HAP-1 (cell line): ENCODE measurements at regions not wholly inside any gene's neighbourhood (a gene's known extent, or its start where the extent isn't known, plus 50 kb on each side); places are given as distances from the start of the nearest gene placed in this dataset.
"Not testable (repeated sequence)": the region's sequence is repeated elsewhere in the genome, so short reads cannot be mapped to it uniquely, and the experiment has no call there.

Experiments used
- DNase-seq, 2 experiments: peaks; one replicate each; pipeline ENCODE4 v3.0.0-alpha.2; 2016 to 2020; ENCODE audit warnings: low spot score in 2 of 2
- H3K27me3 ChIP-seq: fragments of 250-450 bp; sonication (Bioruptor Pico); 2 replicates; pipeline ENCODE4 v1.5.1; 2020; ENCODE audit warnings: low read depth, mild to moderate bottlenecking, moderate library complexity
- H3K36me3 ChIP-seq: fragments of 250-450 bp; sonication (Bioruptor Pico); replicated peaks from 2 replicates; pipeline ENCODE4 v1.5.1; 2020; ENCODE audit warnings: mild to moderate bottlenecking
- H3K4me1 ChIP-seq: fragments of 250-450 bp; sonication (Bioruptor Pico); 2 replicates; pipeline ENCODE4 v1.5.1; 2020; ENCODE audit warnings: mild to moderate bottlenecking
- H3K4me3 ChIP-seq: fragments of 250-450 bp; sonication (Bioruptor Pico); 2 replicates; pipeline ENCODE4 v1.5.1; 2020; ENCODE audit warnings: mild to moderate bottlenecking, moderate library complexity
- H3K9me3 ChIP-seq: fragments of 250-450 bp; sonication (Bioruptor Pico); 2 replicates; pipeline ENCODE4 v1.5.1; 2020; ENCODE audit warnings: mild to moderate bottlenecking, moderate library complexity
- in situ Hi-C: fragments of 300-500 bp; cut with MboI; formaldehyde crosslinking; loops from 3 replicates; pipeline ENCODE4 v1.14.3; 2020; ENCODE audit warnings: low sequenced_read_pairs, inconsistent platforms, mixed read lengths

DNA sequence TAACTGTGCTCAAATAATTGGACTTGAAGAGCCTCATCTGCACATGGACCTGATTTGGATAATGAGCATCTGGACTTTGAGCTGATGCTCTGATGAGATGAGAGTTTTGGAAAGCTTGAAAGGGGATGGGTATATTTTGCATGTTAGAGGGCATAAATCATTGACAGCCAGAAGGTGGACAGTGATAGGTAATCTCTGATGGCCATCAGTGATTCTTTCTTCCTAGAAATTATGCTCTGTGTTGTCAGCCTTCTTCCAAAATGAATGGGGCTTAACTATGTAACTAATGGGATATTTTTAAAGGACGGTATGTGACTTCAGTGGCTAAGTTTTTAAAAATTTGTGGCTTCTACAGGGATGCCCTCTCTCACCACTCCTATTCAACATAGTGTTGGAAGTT, 334.0 kb downstream of the PTTG2 start:
- Histone ChIP-seq H3K4me1 (no peaks in the 10 kb centered on the region), H3K36me3 (no peaks in the 10 kb centered on the region), H3K27me3 (no peaks in the 10 kb centered on the region), H3K9me3 (no peaks in the 10 kb centered on the region), H3K4me3 (no peak overlapping the region)
- in situ Hi-C loops: no loop called here
- DNase-seq: no peak

DNA sequence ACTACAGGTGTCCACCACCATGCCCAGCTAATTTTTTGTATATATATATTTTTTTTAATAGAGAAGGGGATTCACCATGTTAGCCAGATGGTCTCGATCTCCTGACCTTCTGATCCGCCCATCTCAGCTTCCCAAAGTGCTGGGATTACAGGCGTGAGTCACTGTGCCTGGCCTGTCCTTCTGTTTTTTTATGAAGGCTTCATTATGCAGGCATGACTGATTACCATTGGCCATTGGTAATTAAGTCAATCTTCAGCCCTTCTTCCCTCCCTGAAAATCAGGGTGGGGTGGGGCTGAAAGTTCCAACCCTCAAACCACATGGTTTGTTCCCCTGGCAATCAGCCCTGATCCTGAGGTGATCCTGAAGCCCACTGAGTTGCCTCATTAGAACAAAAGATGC, 336.9 kb downstream of the PTTG2 start:
- no peak for DNase-seq
- in situ Hi-C loops: no loop called here
- no peaks in the 10 kb centered on the region for H3K36me3 ChIP-seq
- H3K9me3 ChIP-seq: no peaks in the 10 kb centered on the region
- H3K4me1 ChIP-seq: no peaks in the 10 kb centered on the region
- H3K4me3 ChIP-seq: no peak overlapping the region
- no peaks in the 10 kb centered on the region for H3K27me3 ChIP-seq

DNA sequence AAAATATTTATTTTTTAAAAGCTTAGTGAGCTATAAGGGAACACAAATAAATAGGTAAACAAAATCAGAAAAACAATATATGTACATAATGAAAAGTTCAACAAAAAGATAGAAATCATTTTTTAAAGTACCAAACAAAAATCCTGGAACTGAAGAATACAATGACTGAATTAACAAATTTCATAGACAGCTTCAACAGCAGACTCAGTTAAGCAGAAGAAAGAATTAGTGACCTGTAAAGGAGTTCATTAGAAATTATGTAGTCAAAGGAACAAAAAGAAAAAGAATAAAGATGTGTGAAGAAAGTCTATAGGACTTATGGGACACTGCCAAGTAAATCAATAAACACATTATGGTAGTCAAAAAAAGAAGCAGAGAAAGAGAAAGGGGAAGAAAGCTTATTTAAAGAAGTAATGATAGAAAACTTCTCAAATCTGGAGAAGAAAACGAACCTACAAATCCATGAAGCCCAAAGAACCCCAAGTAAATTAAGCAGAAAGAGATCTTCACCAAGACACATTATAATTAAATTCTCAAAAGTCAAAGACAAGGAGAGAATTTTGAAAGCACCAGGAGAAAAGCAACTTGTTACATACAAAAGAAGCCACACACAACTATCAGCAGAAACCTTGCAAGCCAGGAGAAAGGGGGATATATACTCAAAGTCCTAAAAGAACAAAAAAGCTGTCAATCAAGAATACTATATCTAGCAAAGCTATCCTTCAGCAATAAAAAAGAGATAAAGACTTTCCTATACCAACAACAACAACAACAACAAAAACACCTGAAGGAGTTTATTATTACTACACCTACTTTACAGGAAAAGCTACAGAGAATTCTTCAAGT, 338.9 kb downstream of the PTTG2 start:
- no peaks in the 10 kb centered on the region for H3K4me1 ChIP-seq
- no peak overlapping the region for H3K4me3 ChIP-seq
- no peaks in the 10 kb centered on the region for H3K27me3 ChIP-seq
- H3K9me3 ChIP-seq: no peaks in the 10 kb centered on the region
- H3K36me3 ChIP-seq: no peaks in the 10 kb centered on the region
- in situ Hi-C loops: no loop called here
- no peak for DNase-seq

DNA sequence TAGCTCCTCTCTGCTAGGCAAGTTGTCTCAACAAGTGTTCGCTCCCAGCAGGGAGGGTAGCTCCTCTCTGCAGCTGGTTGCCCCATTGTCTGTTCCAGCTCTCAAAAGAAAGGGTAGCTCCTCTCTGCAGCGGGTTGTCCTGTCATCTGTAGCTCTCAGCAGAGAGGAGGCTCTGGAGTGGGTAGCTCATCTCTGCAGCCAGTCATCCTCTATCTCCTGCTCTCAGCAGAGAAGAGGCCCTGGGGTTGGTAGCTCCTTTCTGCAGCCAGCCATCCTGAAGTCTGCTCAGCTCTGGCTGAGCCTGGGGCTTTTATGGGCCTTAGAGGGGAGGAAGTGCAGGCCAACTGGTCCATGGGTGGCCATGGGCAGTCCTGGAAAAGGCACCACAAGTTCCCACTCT, 342.7 kb downstream of the PTTG2 start:
- in situ Hi-C loops: no loop called here
- no peaks in the 10 kb centered on the region for H3K4me1 ChIP-seq
- H3K27me3 ChIP-seq: no peaks in the 10 kb centered on the region
- no peak overlapping the region for H3K4me3 ChIP-seq
- no peak for DNase-seq
- H3K36me3 ChIP-seq: no peaks in the 10 kb centered on the region
- no peaks in the 10 kb centered on the region for H3K9me3 ChIP-seq

DNA sequence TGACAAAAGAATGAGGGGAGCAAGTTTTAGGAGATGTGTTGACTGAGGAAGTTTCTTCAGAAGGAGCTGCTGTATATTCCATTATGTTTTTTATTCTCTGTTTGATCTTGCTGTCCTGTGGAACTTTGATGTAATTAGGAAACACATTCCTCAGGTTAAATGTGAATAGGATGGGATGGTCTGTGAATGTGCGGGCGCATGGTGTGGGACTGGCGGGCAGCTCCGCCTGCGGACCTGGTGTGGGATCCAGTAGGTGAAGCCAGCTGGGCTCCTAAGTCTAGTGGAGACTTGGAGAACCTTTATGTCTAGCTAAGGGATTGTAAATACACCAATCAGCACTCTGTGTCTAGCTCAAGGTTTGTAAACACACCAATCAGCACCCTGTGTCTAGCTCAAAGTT, 344.3 kb downstream of the PTTG2 start:
- H3K4me1 ChIP-seq, DNase-seq, in situ Hi-C loops, H3K9me3 ChIP-seq, H3K4me3 ChIP-seq, H3K27me3 ChIP-seq, H3K36me3 ChIP-seq: not testable (repeated sequence)

DNA sequence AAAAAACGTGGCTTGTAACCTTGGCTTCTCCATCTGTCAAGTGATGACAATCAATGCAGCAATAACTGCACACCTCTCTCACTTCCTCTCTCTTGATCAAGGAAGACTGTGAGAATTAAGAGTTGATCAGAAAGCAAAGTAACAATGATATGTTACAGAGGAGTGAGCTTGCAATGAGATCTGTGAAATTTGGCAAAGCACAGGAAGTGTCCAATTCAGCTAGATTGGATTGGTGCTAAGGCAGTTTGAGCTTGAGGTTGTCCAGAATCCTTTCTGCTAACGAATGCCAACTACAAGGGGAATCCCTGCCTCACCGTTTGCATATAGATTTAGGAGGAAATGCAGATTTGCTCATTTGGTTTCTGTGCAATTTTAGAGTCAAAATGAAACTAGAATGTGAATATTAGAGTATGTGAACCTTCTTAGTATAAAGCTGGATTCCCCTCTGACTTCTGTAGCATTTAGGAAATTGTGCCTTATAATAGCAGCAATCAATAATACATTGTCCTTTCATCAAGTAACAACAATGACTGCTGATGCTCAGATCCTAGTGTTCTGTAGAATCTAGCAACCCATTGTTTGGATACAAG, 346.4 kb downstream of the PTTG2 start:
- Histone ChIP-seq H3K9me3 (no peaks in the 10 kb centered on the region), H3K4me3 (no peak overlapping the region), H3K27me3 (no peaks in the 10 kb centered on the region), H3K4me1 (no peaks in the 10 kb centered on the region), H3K36me3 (no peaks in the 10 kb centered on the region)
- in situ Hi-C loops: no loop called here
- no peak for DNase-seq

DNA sequence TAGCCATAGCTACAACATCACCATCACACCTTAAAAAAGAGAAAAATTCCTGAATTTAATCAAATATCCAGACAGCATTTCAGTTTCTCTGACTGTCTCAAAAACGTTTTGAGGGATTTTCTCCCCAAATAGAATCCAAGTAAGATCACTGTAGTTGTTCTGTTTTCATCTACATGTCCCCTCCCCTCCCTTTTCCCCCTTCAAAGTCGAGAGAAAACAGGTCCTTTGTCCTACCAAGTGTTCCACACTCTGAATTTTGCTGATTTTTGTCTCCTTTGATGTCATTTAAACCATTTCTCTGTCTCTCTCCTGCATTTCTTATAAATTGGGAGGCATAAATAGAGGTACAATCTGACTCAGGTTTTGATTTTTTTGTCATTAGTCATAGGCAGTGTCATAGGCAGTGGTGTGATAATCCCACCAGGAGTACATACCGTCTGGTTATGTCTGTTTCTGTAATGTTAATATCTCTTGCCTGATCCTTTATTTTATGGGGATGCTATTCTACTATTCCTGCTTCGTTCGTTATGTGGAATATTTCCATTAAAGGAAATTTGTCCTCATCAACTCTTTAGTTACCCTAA, 348.6 kb downstream of the PTTG2 start:
- Histone ChIP-seq H3K27me3 (no peaks in the 10 kb centered on the region), H3K9me3 (no peaks in the 10 kb centered on the region), H3K4me1 (no peaks in the 10 kb centered on the region), H3K4me3 (no peak overlapping the region), H3K36me3 (no peaks in the 10 kb centered on the region)
- in situ Hi-C loops: no loop called here
- DNase-seq: no peak

DNA sequence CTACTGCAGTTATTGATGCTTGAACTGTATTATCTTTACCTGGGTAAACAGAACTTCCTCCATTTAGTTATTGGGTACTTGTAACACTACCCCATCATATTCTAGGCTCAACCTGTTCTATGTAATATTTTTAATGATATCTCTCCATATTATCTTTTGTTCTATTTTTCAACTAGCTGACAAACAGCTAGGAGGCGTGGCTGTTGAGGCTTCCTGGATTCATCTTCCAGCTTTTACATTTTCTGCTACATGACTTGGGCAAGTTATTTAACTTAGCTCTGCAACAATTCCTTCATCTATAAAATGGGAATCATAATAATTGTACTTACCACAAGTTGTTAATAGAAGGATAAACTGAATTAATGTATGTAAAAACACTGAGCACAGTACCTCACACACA, 349.3 kb downstream of the PTTG2 start:
- no peaks in the 10 kb centered on the region for H3K27me3 ChIP-seq
- no peaks in the 10 kb centered on the region for H3K9me3 ChIP-seq
- H3K4me3 ChIP-seq: no peak overlapping the region
- no peak for DNase-seq
- no peaks in the 10 kb centered on the region for H3K4me1 ChIP-seq
- in situ Hi-C loops: no loop called here
- no peaks in the 10 kb centered on the region for H3K36me3 ChIP-seq

DNA sequence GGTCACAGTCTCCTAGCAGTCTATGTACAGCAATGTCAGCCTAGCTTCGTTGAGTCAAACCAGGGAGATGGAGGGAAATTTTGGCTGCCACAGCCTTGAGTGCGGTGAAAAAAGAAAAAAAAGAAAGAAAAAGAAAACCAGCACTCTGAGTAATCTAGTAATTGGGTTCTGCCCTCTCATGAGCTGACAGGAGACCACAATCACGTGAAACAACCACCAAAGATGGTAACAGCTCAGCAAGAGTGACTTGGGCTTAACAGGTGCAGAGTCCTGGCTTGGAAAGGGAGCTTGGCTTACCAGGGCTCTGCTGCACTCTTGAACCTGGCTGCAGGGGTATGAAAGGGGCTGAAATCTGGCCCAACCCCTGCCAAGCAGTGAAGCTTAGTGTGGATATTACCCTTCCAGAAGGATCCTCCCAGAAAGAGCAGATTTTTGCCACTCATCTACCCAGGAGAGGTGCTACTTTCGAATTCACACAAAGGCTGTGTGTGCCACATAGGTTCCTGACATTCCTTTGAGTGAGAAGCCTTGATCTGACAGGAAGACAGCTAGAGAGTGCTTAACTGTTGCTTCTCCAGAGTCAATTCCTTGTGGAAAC, 350.3 kb downstream of the PTTG2 start:
- H3K27me3 ChIP-seq: no peaks in the 10 kb centered on the region
- no peaks in the 10 kb centered on the region for H3K9me3 ChIP-seq
- DNase-seq: no peak
- H3K4me3 ChIP-seq: no peak overlapping the region
- H3K4me1 ChIP-seq: no peaks in the 10 kb centered on the region
- in situ Hi-C loops: no loop called here
- H3K36me3 ChIP-seq: no peaks in the 10 kb centered on the region

DNA sequence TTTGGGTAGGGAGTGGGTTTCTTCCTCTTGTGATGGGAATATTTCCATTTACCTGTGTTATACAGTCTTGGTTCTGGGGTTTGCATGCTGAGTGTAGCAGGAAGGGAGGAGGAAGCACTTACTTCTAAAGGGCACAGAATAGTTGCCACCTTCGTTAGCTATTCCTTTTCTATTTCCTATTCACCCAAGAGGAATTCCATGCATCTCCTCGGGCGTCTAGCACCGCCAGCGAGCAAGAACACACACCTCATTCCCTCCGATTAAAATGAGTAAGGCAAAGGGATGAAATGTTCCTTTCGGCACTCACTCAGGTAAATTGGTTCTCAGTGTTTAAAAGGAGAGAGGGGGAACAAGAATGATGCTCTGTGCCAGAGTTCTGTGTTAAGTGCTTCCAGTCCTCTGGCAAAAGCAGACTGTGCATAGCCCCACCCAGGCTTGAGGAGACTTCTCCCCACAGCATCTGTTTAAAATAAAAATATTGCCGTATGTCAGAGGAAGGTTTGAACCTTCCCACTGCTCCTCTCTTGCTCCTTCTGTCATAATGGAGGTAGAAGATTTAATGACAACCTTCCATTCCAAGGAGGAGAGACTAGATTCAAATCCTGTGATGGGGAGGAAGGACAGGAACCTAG, 351.4 kb downstream of the PTTG2 start:
- no peaks in the 10 kb centered on the region for H3K36me3 ChIP-seq
- no peaks in the 10 kb centered on the region for H3K9me3 ChIP-seq
- H3K27me3 ChIP-seq: no peaks in the 10 kb centered on the region
- no peak overlapping the region for H3K4me3 ChIP-seq
- no peak for DNase-seq
- no peaks in the 10 kb centered on the region for H3K4me1 ChIP-seq
- in situ Hi-C loops: no loop called here

DNA sequence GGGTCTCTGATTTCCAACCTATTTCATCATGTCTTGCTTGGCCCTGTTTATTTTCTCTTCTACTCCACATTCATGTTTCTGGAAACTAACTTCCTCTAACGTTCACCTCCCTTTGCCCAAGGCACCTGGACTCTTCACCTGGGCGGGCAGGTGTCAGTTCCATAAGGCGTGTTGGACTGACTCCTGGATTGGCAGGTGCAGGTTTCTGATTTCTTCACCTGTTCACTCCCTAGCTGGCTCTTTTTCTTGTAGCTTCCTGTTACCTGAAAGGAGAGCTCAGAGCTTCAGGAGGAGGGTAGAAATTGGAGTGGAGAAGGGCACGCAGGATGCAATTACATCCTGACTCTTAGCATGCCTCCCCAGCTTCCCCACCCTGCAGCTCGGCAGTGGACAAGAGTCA, 350.8 kb upstream of the KLF3 start:
- Histone ChIP-seq H3K9me3 (no peaks in the 10 kb centered on the region), H3K4me1 (no peaks in the 10 kb centered on the region; the same call in 1 of the 2 replicates), H3K36me3 (no peaks in the 10 kb centered on the region), H3K4me3 (no peak overlapping the region), H3K27me3 (no peaks in the 10 kb centered on the region)
- no peak for DNase-seq
- in situ Hi-C loops: no loop called here

DNA sequence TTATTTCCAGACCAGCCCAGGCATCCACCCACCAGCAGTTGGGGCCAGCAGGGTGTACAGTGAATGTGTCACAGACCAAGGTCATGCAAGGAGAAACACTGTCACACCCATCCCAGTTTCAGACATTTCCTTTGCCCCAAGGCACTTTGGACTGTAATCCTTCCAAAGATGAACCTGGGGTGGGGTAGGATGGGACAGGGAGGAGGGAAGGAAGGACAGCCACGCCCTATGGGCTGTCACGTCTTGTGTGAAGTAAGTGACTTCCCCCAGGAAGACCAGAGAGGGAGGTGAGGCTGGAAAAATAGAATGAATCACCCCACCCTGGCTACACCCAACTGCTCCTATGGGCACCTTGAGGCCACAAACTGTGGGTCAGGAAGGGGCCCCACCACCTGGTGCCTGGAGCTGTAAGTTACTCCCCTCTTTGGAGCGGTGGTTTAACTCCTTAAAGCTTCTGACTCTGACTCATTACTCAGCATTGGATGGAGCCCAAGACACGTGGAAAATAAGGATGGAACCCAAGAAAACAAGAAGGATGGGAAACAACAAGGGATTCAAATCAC, 349.9 kb upstream of the KLF3 start:
- no peak for DNase-seq
- Histone ChIP-seq H3K4me1 (peaks cover 7% of the 10 kb centered on the region), H3K27me3 (no peaks in the 10 kb centered on the region), H3K36me3 (no peaks in the 10 kb centered on the region), H3K9me3 (no peaks in the 10 kb centered on the region), H3K4me3 (no peak overlapping the region)
- in situ Hi-C loops: no loop called here

DNA sequence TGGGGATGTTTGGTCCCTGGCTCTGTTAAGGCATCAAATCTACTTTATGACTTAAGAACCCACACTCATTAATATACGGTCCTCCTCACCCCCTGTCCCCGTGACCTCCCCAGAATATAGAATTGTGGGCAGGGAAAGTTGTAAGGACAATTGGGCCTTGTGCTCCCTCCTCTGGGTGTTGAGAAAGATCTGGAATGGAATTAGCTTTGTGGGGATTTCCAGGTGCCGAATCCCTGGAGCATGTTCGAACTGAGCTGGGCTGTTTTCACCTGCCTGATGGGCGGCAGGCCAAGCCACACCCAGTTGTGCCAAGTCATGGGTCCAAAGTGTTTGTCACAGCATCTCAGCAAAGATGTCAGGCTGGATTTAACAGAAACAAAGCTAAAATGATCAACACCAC, 349.3 kb upstream of the KLF3 start:
- DNase-seq: no peak
- in situ Hi-C loops: loop anchor here (5.0 kb wide), 1 partner anchor 358 kb away; no protein-coding TSS in a partner anchor

More for the DNA sequence above, 349.3 kb upstream of the KLF3 start:
- no peak overlapping the region for H3K4me3 ChIP-seq
- peaks cover 12% of the 10 kb centered on the region for H3K4me1 ChIP-seq
- H3K27me3 ChIP-seq: no peaks in the 10 kb centered on the region
- H3K36me3 ChIP-seq: no peaks in the 10 kb centered on the region
- no peaks in the 10 kb centered on the region for H3K9me3 ChIP-seq
